Thyroid gland (tissue), 4 donors: ENCODE measurements at regions not wholly inside any gene's neighbourhood (a gene's known extent, or its start where the extent isn't known, plus 50 kb on each side); places are given as distances from the start of the nearest gene placed in this dataset.

Experiments
- DNase-seq, 2 donors: peaks; one replicate each; pipeline ENCODE4 v3.0.0-alpha.2; 2019
- H3K27ac ChIP-seq, 3 donors: fragments of 200-600 bp; sonication (generic); 1 replicate in 2 of 3; 2 replicates in 1 of 3; pipeline ENCODE4 v1.5.1; 2016 to 2019; ENCODE audit warnings: mild to moderate bottlenecking in 1 of 3, moderate library complexity in 1 of 3
- H3K27me3 ChIP-seq: fragments of 200-600 bp; sonication (generic); one replicate; pipeline ENCODE4 v1.5.1; 2019
- H3K36me3 ChIP-seq, 2 donors: fragments of 200-600 bp; sonication (generic); one replicate each; pipeline ENCODE4 v1.5.1; 2016 to 2019
- H3K4me1 ChIP-seq, 2 donors: fragments of 200-600 bp; sonication (generic); one replicate each; pipeline ENCODE4 v1.5.1; 2017 to 2019
- H3K4me3 ChIP-seq, 3 donors: fragments of 200-600 bp; sonication (generic); replicated peaks in 1 of 3; 1 replicate in 2 of 3; 2 replicates in 1 of 3; pipeline ENCODE4 v1.5.1; 2016; ENCODE audit warnings: mild to moderate bottlenecking in 1 of 3
- H3K9me3 ChIP-seq: fragments of 200-600 bp; sonication (generic); one replicate; pipeline ENCODE4 v1.5.1; 2017
- POLR2A ChIP-seq, 2 donors: fragments of 450-650 bp; IDR thresholded peaks; one replicate each; pipeline ENCODE4 v1.6.1; 2017; ENCODE audit warnings: antibody characterized with exemption in 2 of 2, mild to moderate bottlenecking in 2 of 2, moderate library complexity in 1 of 2
- whole genome bisulfite sequencing, 2 donors: methylation state at CpG; one replicate each; pipeline ENCODE4 v1.1.5; 2017; 5-methylcytosine and 5-hydroxymethylcytosine counted together
- intact Hi-C: fragments of 100-400 bp; cut with DNase I; formaldehyde crosslinking; loops from one replicate; pipeline ENCODE4 v1.15.1; 2023
- TF ChIP-seq, protein P1 (sequence below), 6 experiments: fragments of 200-600 bp in 3 of 6; fragments of 450-650 bp in 3 of 6; sonication (generic) in 3 of 6; IDR thresholded peaks; one replicate each; pipeline ENCODE4 v1.5.1; 2016 to 2019; ENCODE audit warnings: antibody characterized with exemption in 6 of 6, mild to moderate bottlenecking in 2 of 6, inconsistent platforms in 1 of 6, moderate library complexity in 1 of 6

DNA sequence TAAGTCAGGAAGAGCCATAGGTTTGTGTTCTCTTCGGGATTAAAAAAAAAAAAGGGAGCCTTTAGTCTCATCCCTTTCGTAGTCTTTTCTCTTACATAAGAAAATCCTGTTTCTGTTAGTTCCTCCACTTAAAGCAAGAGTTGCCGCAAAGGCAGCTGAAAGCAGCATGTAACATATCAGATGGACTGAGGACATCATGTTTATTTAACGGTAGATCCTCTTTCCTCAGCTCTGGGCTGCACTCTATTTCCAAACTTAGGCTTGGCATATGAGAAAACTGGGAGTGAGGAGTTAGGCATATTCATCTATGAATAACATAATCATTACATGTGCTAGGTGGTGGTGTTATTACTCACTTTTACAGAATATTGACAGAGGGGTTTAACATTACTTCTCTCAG lies 391.2 kb downstream of the KLF12 start:
- DNase-seq = no peak
- intact Hi-C loops = no loop called here
- Histone ChIP-seq H3K4me1 (no peaks in the 10 kb centered on the region), H3K27me3 (no peaks in the 10 kb centered on the region), H3K4me3 (no peak overlapping the region), H3K36me3 (no peaks in the 10 kb centered on the region), H3K9me3 (no peaks in the 10 kb centered on the region), H3K27ac (no peak overlapping the region)
- TF ChIP-seq, protein P1, sequence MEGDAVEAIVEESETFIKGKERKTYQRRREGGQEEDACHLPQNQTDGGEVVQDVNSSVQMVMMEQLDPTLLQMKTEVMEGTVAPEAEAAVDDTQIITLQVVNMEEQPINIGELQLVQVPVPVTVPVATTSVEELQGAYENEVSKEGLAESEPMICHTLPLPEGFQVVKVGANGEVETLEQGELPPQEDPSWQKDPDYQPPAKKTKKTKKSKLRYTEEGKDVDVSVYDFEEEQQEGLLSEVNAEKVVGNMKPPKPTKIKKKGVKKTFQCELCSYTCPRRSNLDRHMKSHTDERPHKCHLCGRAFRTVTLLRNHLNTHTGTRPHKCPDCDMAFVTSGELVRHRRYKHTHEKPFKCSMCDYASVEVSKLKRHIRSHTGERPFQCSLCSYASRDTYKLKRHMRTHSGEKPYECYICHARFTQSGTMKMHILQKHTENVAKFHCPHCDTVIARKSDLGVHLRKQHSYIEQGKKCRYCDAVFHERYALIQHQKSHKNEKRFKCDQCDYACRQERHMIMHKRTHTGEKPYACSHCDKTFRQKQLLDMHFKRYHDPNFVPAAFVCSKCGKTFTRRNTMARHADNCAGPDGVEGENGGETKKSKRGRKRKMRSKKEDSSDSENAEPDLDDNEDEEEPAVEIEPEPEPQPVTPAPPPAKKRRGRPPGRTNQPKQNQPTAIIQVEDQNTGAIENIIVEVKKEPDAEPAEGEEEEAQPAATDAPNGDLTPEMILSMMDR (IDR thresholded peaks at IDR 0.05) = no peak
- TF ChIP-seq POLR2A (IDR thresholded peaks at IDR 0.05) = no peak
- WGBS, 2 donors = 85 to 88% methylated on average over 4 of the region's 4 CpGs

DNA sequence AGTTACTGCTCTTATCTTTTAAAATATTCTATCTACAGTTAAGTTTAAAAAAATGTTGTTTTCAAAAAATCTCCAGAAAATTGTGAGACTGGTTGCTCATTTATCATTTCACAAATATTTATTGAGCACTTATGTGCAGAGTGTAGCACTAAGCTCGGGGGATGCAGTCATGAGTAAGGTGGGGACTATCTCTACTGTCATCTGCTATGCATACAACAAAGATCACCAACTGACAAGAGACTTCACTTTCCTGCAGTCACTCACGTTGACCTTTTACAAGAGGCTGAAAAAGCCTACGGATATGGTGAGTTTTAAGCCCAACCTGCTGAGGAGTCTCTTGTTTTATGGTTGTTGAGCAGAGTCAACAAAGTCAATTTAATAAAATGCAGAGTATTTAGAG lies 392.5 kb downstream of the KLF12 start:
- no peak for TF ChIP-seq POLR2A (IDR thresholded peaks at IDR 0.05)
- TF ChIP-seq, protein P1 (IDR thresholded peaks at IDR 0.05) = no peak
- no peaks in the 10 kb centered on the region for H3K9me3 ChIP-seq
- H3K27ac ChIP-seq = no peak overlapping the region
- no peak overlapping the region for H3K4me3 ChIP-seq
- H3K27me3 ChIP-seq = no peaks in the 10 kb centered on the region
- intact Hi-C loops = no loop called here
- H3K4me1 ChIP-seq = no peaks in the 10 kb centered on the region
- DNase-seq = no peak
- no peaks in the 10 kb centered on the region for H3K36me3 ChIP-seq
- WGBS, 2 donors = 53 to 63% methylated on average over 3 of the region's 3 CpGs

DNA sequence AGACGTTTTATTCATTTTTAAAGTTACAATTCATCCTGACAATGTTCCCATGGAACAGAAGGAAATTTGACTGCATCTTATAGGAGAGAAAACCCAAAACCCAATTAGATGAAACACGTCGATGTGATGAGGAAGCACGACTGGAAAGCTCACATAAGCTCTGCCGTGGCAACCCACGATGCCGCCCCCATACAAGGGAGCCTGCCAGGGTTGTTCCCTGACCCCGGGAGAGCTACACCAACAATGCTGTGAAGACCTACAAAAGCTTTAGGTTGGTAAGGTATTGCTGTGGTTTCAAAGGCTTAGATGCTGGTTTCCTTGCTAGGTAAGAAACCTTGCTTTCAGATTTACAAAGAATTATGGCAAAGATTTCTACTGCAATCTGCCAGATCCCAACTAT lies 393.1 kb downstream of the KLF12 start:
- H3K27ac ChIP-seq = no peak overlapping the region
- intact Hi-C loops = no loop called here
- H3K4me3 ChIP-seq = no peak overlapping the region

DNA sequence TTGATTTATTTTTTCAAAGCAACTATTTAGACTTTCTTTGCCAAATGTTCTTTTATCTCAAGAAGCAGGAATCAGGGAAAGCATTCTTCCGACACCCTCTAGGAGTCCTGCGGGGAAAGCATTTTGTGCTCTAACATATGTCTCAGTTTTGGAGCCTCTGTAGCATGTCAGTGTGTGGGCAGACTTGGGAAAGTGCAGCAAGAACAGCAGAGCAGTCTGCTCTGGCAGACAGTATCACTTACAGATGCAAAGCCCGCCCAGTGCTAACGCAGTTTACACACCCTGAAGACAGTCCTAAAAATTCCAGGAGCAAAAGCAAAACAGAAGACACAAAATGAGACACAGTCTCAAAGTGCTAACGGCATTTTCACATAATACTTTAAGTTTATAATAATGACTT lies 393.5 kb downstream of the KLF12 start:
- no peaks in the 10 kb centered on the region for H3K9me3 ChIP-seq
- intact Hi-C loops = no loop called here
- H3K36me3 ChIP-seq = no peaks in the 10 kb centered on the region
- no peaks in the 10 kb centered on the region for H3K4me1 ChIP-seq
- WGBS, 2 donors = 87 to 89% methylated on average over 5 of the region's 5 CpGs
- no peak for DNase-seq
- TF ChIP-seq, protein P1 (IDR thresholded peaks at IDR 0.05) = no peak
- no peak for TF ChIP-seq POLR2A (IDR thresholded peaks at IDR 0.05)
- no peak overlapping the region for H3K27ac ChIP-seq
- no peaks in the 10 kb centered on the region for H3K27me3 ChIP-seq
- H3K4me3 ChIP-seq = no peak overlapping the region

More for the DNA sequence above, 393.1 kb downstream of the KLF12 start:
- Histone ChIP-seq H3K27me3 (no peaks in the 10 kb centered on the region), H3K36me3 (no peaks in the 10 kb centered on the region), H3K4me1 (no peaks in the 10 kb centered on the region), H3K9me3 (no peaks in the 10 kb centered on the region)
- DNase-seq = no peak
- WGBS, 2 donors = 70 to 78% methylated on average over 8 of the region's 8 CpGs
- TF ChIP-seq POLR2A (IDR thresholded peaks at IDR 0.05) = no peak
- TF ChIP-seq, protein P1 (IDR thresholded peaks at IDR 0.05) = no peak

DNA sequence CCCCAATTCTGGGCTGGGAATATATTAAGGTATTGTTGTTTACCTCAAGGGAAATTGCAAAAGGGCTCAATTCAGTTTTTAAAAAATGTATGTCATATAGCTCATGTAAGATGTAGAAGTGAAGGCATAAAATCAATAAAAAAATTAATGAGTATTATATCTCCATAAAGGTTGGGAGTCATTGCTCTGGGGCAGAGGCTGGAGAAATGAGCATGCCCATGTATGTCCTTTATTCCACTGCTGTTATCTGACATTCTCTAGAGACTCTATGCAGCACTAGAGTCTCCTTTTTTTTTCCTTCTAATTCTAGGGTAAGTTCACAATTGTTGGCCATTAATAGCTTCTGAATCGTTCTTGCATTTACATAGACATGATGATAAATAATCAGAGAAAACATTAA lies 394.8 kb downstream of the KLF12 start:
- intact Hi-C loops = no loop called here

More for the DNA sequence above, 394.8 kb downstream of the KLF12 start:
- Histone ChIP-seq H3K4me3 (no peak overlapping the region), H3K36me3 (no peaks in the 10 kb centered on the region), H3K4me1 (no peaks in the 10 kb centered on the region), H3K27ac (no peak overlapping the region), H3K27me3 (no peaks in the 10 kb centered on the region), H3K9me3 (no peaks in the 10 kb centered on the region)
- WGBS, 2 donors = 70 to 78% methylated on average over 1 of the region's 1 CpG
- no peak for DNase-seq
- TF ChIP-seq, protein P1 (IDR thresholded peaks at IDR 0.05) = no peak
- TF ChIP-seq POLR2A (IDR thresholded peaks at IDR 0.05) = no peak
